DLD1 (cell line): ENCODE measurements at regions not wholly inside any gene's neighbourhood (a gene's known extent, or its start where the extent isn't known, plus 50 kb on each side); places are given as distances from the start of the nearest gene placed in this dataset.
"Not testable (repeated sequence)": the region's sequence is repeated elsewhere in the genome, so short reads cannot be mapped to it uniquely, and the experiment has no call there.

Experiments used
- in situ Hi-C: cut with HindIII; loops from 2 replicates; pipeline ENCODE4 v1.10.0; 2017; ENCODE audit warnings: low sequenced_read_pairs

- in situ Hi-C loops: no loop called here
Measured at GRCh38 chr18:77329651-77330050, 80.0 kb downstream of the GALR1 start.

GRCh38 chr18:77334876-77335275 lies 85.2 kb downstream of the GALR1 start:
- in situ Hi-C loops: no loop called here

GRCh38 chr18:77337604-77338003 lies 88.0 kb downstream of the GALR1 start:
- in situ Hi-C loops: no loop called here

- in situ Hi-C loops: no loop called here
Measured at GRCh38 chr18:77339093-77339492, 89.4 kb downstream of the GALR1 start.

GRCh38 chr18:77339623-77340022 lies 90.0 kb downstream of the GALR1 start:
- in situ Hi-C loops: no loop called here

- in situ Hi-C loops: no loop called here
Measured at GRCh38 chr18:77340815-77341214, 91.2 kb downstream of the GALR1 start.

- in situ Hi-C loops: no loop called here
Measured at GRCh38 chr18:77341527-77342325, 92.1 kb downstream of the GALR1 start.

- in situ Hi-C loops: no loop called here
Measured at GRCh38 chr18:77342736-77343135, 93.1 kb downstream of the GALR1 start.

GRCh38 chr18:77343846-77344510 lies 94.3 kb downstream of the GALR1 start:
- in situ Hi-C loops: no loop called here

- in situ Hi-C loops: no loop called here
Measured at GRCh38 chr18:77344786-77345500, 95.3 kb downstream of the GALR1 start.

- in situ Hi-C loops: no loop called here
Measured at GRCh38 chr18:77346208-77346810, 96.7 kb downstream of the GALR1 start.

- in situ Hi-C loops: not testable (repeated sequence)
Measured at GRCh38 chr18:77353349-77353748, 103.7 kb downstream of the GALR1 start.

GRCh38 chr18:77359561-77360314 lies 110.1 kb downstream of the GALR1 start:
- in situ Hi-C loops: no loop called here

- in situ Hi-C loops: no loop called here
Measured at GRCh38 chr18:77360315-77361190, 110.9 kb downstream of the GALR1 start.

GRCh38 chr18:77361382-77361781 lies 111.7 kb downstream of the GALR1 start:
- in situ Hi-C loops: no loop called here

GRCh38 chr18:77365667-77366066 lies 116.0 kb downstream of the GALR1 start:
- in situ Hi-C loops: no loop called here

GRCh38 chr18:77366067-77366719 lies 116.5 kb downstream of the GALR1 start:
- in situ Hi-C loops: no loop called here

GRCh38 chr18:77366720-77367641 lies 117.3 kb downstream of the GALR1 start:
- in situ Hi-C loops: no loop called here
